Thyroid gland (tissue), 4 donors: ENCODE measurements at regions not wholly inside any gene's neighbourhood (a gene's known extent, or its start where the extent isn't known, plus 50 kb on each side); places are given as distances from the start of the nearest gene placed in this dataset.

ENCODE experiments used
- CTCF ChIP-seq, 6 experiments: fragments of 200-600 bp in 3 of 6; fragments of 450-650 bp in 3 of 6; sonication (generic) in 3 of 6; IDR thresholded peaks; one replicate each; pipeline ENCODE4 v1.5.1; 2016 to 2019; ENCODE audit warnings: antibody characterized with exemption in 6 of 6, mild to moderate bottlenecking in 2 of 6, inconsistent platforms in 1 of 6, moderate library complexity in 1 of 6
- POLR2A ChIP-seq, 2 donors: fragments of 450-650 bp; IDR thresholded peaks; one replicate each; pipeline ENCODE4 v1.6.1; 2017; ENCODE audit warnings: antibody characterized with exemption in 2 of 2, mild to moderate bottlenecking in 2 of 2, moderate library complexity in 1 of 2

- peak in 1 of 6 experiments; percentile 26 for TF ChIP-seq CTCF (IDR thresholded peaks at IDR 0.05)
- no peak for TF ChIP-seq POLR2A (IDR thresholded peaks at IDR 0.05)
Measured at GRCh38 chr18:65968239-65969004, 217.6 kb downstream of the CDH7 start.
